HG03354 (cell line): ENCODE measurements at regions not wholly inside any gene's neighbourhood (a gene's known extent, or its start where the extent isn't known, plus 50 kb on each side); places are given as distances from the start of the nearest gene placed in this dataset.
"Not testable (repeated sequence)": the region's sequence is repeated elsewhere in the genome, so short reads cannot be mapped to it uniquely, and the experiment has no call there.

ENCODE experiments used
- ATAC-seq: cut with Tn5 transposase; IDR thresholded peaks from one replicate; pipeline ENCODE4 v1.9.1; 2021; ENCODE audit warnings: mild to moderate bottlenecking; ENCODE audit not compliant: unreplicated experiment, poor library complexity, severe bottlenecking

DNA sequence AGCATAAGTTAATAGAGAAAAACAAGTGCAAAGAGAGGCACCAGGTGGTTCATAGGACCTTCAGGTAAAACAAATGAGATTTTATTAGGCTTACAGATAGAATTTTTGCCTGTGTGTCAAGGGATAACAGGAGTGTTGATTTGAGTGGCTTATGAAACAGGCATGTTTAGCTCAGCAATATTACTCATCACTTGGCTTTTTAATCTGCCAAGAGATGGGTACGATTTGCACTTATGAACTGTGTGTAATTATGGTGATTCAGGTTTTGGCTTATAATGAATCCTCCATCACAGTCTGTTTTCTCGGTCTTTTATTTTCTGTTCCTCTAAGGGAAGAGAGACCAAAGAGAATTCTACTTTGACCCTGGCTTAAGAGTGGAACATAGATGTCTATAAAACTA, 199.3 kb downstream of the DMRTA1 start:
- no peak for ATAC-seq

GRCh38 chr9:22649384-22649783, 202.8 kb downstream of the DMRTA1 start:
- ATAC-seq: no peak

- no peak for ATAC-seq
These were observed 203.5 kb downstream of the DMRTA1 start for GRCh38 chr9:22650145-22650544.

DNA sequence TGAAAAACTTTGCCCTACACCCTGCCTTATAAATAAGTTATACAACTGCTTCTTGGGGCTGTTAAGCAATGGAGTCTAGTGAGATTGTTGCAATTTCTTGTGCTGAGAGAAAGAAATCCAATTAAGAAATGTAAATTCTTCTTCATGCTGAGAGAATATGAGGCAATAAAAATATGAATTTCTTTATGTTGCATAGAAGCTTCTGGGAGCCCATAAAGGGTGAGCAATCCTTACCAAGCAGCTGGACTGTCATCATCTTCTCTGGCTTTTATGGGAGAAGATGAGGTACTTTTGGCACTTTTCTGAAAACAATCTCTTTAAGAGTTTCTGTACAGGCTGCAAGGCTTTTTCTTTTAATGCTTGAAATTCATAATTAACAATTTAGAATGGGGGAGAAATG, 204.3 kb downstream of the DMRTA1 start:
- ATAC-seq: no peak

- no peak for ATAC-seq
These were observed 208.2 kb downstream of the DMRTA1 start for GRCh38 chr9:22654833-22655232.

- no peak for ATAC-seq
These were observed 211.1 kb downstream of the DMRTA1 start for GRCh38 chr9:22657713-22658112.

DNA sequence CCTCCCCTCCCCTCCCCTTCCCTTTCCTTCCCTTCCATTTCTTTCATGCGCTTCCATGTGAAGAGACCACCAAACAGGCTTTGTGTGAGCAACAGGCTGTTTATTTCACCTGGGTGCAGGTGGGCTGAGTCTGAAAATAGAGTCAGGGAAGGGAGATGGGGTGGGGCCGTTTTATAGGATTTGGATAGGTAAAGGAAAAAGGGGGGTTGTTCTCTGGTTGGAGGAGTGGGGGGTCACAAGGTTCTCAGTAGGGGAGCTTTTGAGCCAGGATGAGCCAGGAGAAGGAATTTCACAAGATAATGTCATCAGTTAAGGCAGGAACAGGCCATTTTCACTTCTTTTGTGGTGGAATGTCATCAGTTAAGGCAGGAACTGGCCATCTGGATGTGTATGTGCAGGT, 211.9 kb downstream of the DMRTA1 start:
- not testable (repeated sequence) for ATAC-seq

- no peak for ATAC-seq
These were observed 235.9 kb downstream of the DMRTA1 start for GRCh38 chr9:22682536-22682935.

- no peak for ATAC-seq
These were observed 236.5 kb downstream of the DMRTA1 start for GRCh38 chr9:22682961-22683699.

DNA sequence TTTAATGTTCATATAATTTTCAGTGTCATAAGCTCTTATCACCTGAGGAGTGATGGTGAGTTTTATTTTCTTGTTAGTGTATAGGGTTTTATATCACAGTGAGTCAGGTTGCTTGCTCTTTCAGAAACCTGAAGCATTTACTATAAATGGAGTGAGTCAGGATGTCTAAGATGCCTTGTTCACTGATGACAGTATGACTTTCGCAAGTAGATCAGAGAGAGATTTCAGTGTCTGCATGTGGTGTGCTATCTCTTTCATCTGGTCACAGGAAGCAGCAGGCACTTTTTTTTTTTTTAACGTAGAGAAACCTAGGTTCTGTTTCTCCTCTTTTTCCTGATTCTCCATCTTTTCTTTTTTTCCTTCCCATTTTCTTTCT, 237.1 kb downstream of the DMRTA1 start:
- ATAC-seq: no peak

DNA sequence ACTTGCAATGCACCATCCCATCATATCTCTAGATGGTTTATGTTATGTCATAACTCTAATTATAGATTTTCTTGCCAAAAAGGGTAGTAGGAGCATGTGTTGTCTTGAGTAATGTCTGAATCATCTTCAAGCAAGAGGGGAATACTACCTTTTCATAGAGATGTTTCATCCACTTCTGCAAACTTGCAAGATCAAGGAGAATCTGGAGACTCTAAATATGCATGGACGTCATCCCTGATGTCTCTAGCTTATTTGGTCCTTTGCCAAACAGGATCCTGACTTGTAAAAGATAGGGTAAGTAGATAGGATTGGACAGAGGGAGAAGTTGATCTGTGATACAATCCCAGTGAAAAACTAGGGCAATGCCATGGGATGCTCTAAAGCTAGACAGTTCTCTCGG, 246.5 kb downstream of the DMRTA1 start:
- no peak for ATAC-seq

GRCh38 chr9:22700171-22700570, 253.5 kb downstream of the DMRTA1 start:
- ATAC-seq: no peak

- ATAC-seq: no peak
These were observed 272.0 kb downstream of the DMRTA1 start for GRCh38 chr9:22718653-22719052.

GRCh38 chr9:22722492-22722891, 275.9 kb downstream of the DMRTA1 start:
- ATAC-seq: no peak

- ATAC-seq: no peak
These were observed 285.2 kb downstream of the DMRTA1 start for GRCh38 chr9:22731786-22732185.

GRCh38 chr9:22739712-22740111, 293.1 kb downstream of the DMRTA1 start:
- no peak for ATAC-seq

DNA sequence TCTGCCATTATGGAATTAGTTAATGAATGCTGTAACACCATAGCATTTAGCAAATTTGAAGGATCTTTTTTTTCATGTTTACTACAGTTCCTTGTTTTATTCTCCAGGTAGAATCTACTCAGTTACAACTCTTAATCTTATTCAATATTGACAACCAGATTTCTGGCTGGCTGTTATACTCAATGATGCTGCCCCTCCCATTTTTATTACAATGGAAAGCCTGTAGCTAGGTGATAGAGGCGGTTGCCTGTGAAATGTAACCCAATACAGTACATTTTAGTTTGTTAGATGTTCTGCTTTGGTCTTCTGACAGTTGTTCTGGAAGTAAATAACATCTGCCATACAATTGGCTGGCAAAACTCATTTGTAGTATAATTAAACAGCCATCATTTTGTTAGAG, 294.2 kb downstream of the DMRTA1 start:
- no peak for ATAC-seq

- ATAC-seq: no peak
These were observed 295.8 kb downstream of the DMRTA1 start for GRCh38 chr9:22742401-22742800.

DNA sequence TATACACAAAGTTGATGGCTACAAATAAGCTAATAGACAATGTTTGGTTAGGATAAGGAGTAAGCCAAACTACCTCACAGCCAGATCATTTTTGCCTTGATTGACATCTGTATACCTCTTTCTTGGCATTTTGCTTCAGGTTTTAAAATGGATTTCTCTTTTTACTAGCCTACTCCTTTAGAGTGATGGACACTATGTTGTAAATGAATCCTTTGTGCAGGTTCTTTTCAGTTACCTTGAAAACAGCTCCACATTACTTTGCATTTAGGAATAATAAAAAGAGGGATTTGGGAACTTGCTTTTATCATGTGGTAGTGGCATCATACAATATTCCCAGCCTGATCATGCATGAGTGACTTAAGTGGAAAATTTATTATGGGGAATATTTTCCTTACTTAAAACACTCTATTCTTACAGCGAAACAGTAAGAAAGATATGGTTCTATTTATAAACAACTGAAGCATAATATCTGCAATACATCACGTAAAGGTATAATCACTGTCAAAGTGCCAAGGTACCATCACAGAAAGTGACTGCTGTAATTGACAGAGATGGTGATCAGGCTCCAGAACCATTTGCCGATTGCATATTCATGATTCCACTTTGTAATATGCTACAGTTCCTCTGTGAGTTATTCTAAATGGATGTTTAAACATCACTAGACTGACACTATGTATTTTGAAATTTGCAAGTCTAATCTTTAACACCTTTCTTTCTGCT, 327.0 kb downstream of the DMRTA1 start:
- no peak for ATAC-seq

DNA sequence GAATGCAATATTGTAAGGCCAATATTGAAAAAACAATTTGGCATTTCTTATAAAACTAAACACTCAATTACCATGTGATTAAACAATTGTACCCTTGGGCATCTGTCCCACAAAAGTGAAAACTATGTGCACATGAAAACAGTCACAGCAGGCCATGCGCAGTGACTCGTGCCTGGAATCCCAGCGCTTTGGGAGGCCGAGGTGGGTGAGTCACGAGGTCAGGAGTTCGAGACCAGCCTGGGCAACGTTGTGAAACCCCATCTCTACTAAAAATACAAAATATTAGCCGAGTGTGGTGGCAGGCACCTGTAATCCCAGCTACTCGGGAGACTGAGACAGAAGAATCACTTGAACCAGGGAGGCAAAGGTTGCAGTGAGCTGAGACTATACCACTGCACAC, 343.7 kb downstream of the DMRTA1 start:
- ATAC-seq: no peak

DNA sequence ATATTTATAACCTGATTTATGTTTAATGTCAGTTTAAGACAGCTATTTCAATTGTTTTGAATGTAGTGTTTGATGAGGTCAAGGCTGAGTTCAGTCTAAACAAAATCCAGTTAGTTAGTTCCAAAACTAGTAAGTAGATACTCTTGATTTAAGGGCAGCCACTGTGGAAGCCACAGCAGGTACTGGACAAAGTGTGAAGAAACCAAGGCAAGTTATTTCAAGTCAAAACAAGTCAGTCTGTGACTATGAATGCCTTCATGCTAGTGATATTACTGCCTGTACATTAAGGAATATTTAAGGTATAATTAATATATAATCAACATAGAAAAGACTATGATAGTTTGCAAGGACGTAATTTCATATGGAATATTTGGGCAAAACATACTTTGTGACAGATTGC, 362.3 kb downstream of the DMRTA1 start:
- no peak for ATAC-seq
